ENCODE measurements at regions not wholly inside any gene's neighbourhood (a gene's known extent, or its start where the extent isn't known, plus 50 kb on each side); places are given as distances from the start of the nearest gene placed in this dataset.
"Not testable (repeated sequence)": the region's sequence is repeated elsewhere in the genome, so short reads cannot be mapped to it uniquely, and the experiment has no call there.

DNA sequence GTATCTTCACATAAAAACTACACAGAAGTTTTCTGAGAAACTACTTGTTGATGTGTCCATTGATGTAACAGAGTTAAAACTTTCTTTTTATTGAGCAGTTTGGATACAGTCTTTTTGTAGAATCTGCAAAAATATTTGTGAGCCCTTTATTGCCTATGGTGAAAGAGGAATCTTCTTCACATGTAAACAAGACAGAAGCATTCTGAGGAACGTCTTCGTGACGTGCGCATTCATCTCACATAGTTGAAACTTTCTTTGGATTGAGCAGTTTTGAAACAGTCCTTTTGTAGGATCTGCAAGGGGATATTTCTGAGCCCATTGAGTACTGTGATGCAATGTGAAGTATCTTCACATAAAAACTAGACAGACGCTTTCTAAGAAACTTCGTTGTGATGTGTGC is 3023.6 kb downstream of the TUBA3C start:
- not testable (repeated sequence) for TF ChIP-seq EZH2 (optimal IDR thresholded peaks at IDR 0.05; ENCODE audit: low read depth, low read length); CTCF (IDR thresholded peaks at IDR 0.05; ENCODE audit: low read length); EZH2phosphoT487 (IDR thresholded peaks at IDR 0.05; ENCODE audit: low read length)

Measured in MM.1S (cell line).